Endothelial cell (in vitro differentiated cells): ENCODE measurements at regions not wholly inside any gene's neighbourhood (a gene's known extent, or its start where the extent isn't known, plus 50 kb on each side); places are given as distances from the start of the nearest gene placed in this dataset.

Experiments used
- DNase-seq: peaks from one replicate; pipeline ENCODE4 v3.0.0; 2021; ENCODE audit warnings: low spot score
- H3K27ac Mint-ChIP-seq: one replicate; pipeline ENCODE4 v1.8.0; 2021; ENCODE audit warnings: mixed read lengths, inconsistent platforms; ENCODE audit not compliant: unreplicated experiment
- H3K27me3 Mint-ChIP-seq: one replicate; pipeline ENCODE4 v1.8.0; 2021; ENCODE audit warnings: mild to moderate bottlenecking, moderate library complexity, mixed read lengths, inconsistent platforms; ENCODE audit not compliant: unreplicated experiment
- H3K36me3 Mint-ChIP-seq: one replicate; pipeline ENCODE4 v1.8.0; 2021; ENCODE audit warnings: mild to moderate bottlenecking, low read depth, mixed read lengths, inconsistent platforms; ENCODE audit not compliant: unreplicated experiment
- H3K4me1 Mint-ChIP-seq: one replicate; pipeline ENCODE4 v1.8.0; 2021; ENCODE audit warnings: mild to moderate bottlenecking, mixed read lengths, inconsistent platforms; ENCODE audit not compliant: unreplicated experiment
- H3K4me3 Mint-ChIP-seq: one replicate; pipeline ENCODE4 v1.8.0; 2021; ENCODE audit warnings: mild to moderate bottlenecking, mixed read lengths, inconsistent platforms; ENCODE audit not compliant: unreplicated experiment
- H3K9me3 Mint-ChIP-seq: one replicate; pipeline ENCODE4 v1.8.0; 2021; ENCODE audit warnings: mixed read lengths, inconsistent platforms; ENCODE audit not compliant: unreplicated experiment
- CTCF ChIP-seq: fragments of 200-600 bp; sonication (generic); IDR thresholded peaks from one replicate; pipeline ENCODE4 v1.5.0; 2021; ENCODE audit warnings: antibody characterized with exemption; ENCODE audit not compliant: unreplicated experiment

- no peaks in the 10 kb centered on the region for H3K9me3 Mint-ChIP-seq
- no peaks in the 10 kb centered on the region for H3K27me3 Mint-ChIP-seq
- no peaks in the 10 kb centered on the region for H3K36me3 Mint-ChIP-seq
- no peak for DNase-seq
- H3K4me1 Mint-ChIP-seq = peaks cover 22% of the 10 kb centered on the region
- no peak overlapping the region for H3K4me3 Mint-ChIP-seq
- no peak for TF ChIP-seq CTCF
- H3K27ac Mint-ChIP-seq = no peak overlapping the region
Measured at GRCh38 chr14:54129850-54130640, 173.4 kb upstream of the BMP4 start.

DNA sequence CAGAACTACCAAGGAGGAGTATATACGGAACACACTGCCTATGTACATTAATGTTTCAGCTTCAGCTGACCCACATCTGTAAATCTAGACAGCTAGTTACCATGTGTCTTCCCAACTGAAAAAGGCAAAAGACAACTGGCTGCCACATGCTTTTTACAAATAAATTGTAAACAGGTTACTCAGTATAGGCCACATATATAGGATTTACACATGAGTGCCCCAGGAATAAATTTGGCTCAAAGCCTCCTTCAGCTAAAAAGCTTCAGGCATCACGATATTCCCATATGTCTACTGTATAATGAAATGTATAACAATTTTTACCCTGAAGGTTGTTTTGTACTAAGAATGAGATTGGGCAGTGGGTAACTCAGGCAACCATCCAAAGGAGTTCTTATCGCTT lies 175.9 kb upstream of the BMP4 start:
- no peaks in the 10 kb centered on the region for H3K27me3 Mint-ChIP-seq
- no peak for TF ChIP-seq CTCF
- peaks cover 17% of the 10 kb centered on the region for H3K4me1 Mint-ChIP-seq
- H3K9me3 Mint-ChIP-seq = no peaks in the 10 kb centered on the region
- H3K27ac Mint-ChIP-seq = no peak overlapping the region
- DNase-seq = no peak
- no peaks in the 10 kb centered on the region for H3K36me3 Mint-ChIP-seq
- no peak overlapping the region for H3K4me3 Mint-ChIP-seq

DNA sequence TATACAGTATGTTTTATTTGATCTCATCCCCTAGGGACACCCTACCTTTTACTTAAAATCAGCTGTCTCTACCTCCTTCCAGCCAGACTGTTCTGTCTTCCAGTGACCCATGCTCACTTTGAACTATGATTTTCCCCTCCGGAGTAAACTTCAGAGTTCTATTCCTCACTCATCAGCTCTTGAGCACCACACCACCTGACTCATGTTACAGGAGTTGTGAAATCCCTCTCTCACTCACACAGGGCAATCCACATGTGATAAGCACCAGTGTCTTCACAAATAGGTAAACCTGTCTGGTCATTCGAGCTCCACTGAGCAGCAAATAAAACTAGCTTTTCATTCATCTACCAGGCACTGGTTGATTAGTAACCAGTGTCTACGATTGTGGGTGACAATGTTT lies 177.3 kb upstream of the BMP4 start:
- H3K9me3 Mint-ChIP-seq = no peaks in the 10 kb centered on the region
- no peaks in the 10 kb centered on the region for H3K27me3 Mint-ChIP-seq
- no peak overlapping the region for H3K4me3 Mint-ChIP-seq
- H3K36me3 Mint-ChIP-seq = no peaks in the 10 kb centered on the region
- no peak for TF ChIP-seq CTCF
- no peak for DNase-seq
- no peak overlapping the region for H3K27ac Mint-ChIP-seq
- peaks cover 17% of the 10 kb centered on the region for H3K4me1 Mint-ChIP-seq

DNA sequence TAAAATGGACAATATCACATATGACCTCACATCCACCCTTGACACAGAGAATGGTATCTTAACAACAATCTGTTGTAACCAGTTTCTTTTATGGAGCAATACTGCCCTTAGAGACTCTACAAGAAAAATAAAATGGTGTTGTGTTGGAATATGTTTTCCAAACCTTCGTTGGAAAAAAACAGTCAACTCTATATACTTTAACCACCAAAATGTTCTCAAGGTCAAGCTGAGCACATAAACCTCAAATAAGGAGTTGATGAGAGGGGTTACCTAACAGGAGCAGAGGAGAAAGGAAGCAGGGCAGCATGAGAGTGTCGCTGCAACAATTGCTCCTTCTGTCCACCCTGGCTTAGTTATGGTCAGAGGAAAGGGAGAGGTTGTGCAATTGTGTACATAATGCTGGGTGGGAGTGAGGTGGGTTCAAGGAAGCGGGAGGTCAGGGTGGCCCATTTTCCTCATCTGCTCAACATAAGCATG lies 179.2 kb upstream of the BMP4 start:
- H3K4me1 Mint-ChIP-seq = peaks cover 17% of the 10 kb centered on the region

More for the DNA sequence above, 179.2 kb upstream of the BMP4 start:
- no peak overlapping the region for H3K27ac Mint-ChIP-seq
- no peaks in the 10 kb centered on the region for H3K9me3 Mint-ChIP-seq
- no peaks in the 10 kb centered on the region for H3K27me3 Mint-ChIP-seq
- no peak for TF ChIP-seq CTCF
- DNase-seq = no peak
- no peaks in the 10 kb centered on the region for H3K36me3 Mint-ChIP-seq
- no peak overlapping the region for H3K4me3 Mint-ChIP-seq
